ENCODE measurements at regions not wholly inside any gene's neighbourhood (a gene's known extent, or its start where the extent isn't known, plus 50 kb on each side); places are given as distances from the start of the nearest gene placed in this dataset.

GRCh38 chr6:170176898-170177771, 113.7 kb downstream of the DLL1 start:
- no peak for DNase-seq

GRCh38 chr6:170176136-170176897, 114.6 kb downstream of the DLL1 start:
- no peak for DNase-seq

DNA sequence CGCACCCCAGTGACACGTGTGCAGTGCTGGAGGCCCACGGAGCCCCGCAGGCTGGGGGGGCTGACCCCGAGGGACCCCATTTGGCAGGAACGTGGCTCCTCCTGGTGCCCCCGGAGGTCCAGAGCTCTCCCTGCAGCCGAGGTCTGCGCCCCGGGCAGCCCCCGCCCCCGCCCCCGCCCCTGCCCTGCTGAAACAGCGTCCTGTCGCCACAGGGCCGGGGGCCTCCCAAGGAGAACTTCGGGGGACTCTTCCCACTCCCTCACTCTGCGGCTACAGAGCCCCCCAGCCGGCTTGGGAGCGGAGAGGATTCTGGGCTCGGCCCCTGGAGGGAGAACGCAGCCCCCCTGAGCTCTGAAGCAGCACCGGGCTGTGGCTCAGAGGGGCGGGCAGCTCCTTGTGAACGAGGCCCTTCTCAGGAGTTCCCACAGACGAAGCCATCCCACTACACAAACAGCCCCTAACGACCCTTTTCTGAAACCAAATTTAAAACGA, 115.2 kb downstream of the DLL1 start:
- DNase-seq = no peak

GRCh38 chr6:170174771-170175643, 115.9 kb downstream of the DLL1 start:
- DNase-seq = no peak

- peak; percentile 36 for DNase-seq
These were observed 116.6 kb downstream of the DLL1 start for GRCh38 chr6:170174124-170174770.

- peak; percentile 9 for DNase-seq
These were observed 117.5 kb downstream of the DLL1 start for GRCh38 chr6:170173335-170173881.

DNA sequence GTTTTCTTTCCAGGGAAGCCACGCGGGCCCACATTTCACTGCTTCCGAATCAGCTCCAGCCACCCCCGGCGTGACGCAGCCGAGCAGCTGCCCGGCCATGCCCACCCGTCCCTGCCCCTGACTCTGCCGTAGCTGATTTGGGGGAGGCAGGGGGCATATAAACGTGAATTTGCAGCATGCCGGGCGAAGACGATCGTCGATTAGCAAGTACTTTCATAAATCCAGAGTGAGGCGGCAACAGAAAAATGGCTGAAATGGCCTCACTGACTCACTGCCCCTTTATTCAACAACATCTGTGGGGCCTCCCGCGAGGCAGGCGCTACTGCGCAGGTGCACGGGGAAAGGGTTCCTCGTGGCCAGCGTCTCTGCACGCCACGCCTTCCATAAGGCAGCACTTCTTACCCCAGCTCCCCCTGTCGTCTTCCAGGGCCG, 118.0 kb downstream of the DLL1 start:
- DNase-seq = no peak

DNA sequence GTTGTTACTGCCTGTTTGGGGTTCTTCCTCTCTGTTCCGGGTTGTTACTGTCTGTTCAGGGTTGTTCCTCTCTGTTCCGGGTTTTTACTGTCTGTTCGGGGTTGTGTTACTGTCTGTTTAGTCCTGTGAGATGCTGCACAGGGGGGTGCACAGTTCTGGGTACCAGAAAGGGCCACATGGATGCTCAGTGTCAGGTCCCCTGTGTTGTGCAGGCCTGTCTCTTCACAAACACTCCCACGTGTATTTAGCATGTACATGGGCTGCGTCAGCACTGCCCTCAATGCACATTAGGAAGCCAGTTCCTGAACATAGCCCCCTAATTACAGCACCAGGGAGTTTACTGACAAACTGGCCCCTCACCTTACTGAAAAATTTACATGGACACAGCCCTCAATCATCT, 118.5 kb downstream of the DLL1 start:
- DNase-seq = no peak

DNA sequence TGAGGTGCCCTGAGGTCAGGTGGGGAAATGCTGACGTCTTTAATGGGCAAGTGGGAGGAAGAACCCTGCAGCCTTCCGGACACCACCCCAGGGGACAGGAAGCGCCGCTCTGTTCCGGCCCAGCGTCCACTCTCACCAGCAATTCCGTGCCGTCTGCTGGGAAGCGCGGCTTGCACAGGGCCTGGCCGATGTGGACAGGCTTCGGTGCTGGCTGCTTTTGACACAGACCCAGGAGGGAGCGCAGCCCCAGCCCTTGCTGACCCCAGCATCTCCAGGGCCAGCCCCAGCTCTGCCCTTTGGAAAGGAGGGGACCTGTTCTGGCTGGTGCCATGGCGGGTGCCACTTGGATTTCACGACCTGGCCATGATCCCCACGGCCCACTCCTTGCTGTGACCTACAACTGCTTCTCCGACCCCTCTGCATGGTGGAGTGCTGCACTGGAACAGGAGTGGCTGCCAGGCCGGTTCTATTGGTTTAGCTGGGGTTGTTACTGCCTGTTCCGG, 123.2 kb downstream of the DLL1 start:
- peak; percentile 12 for DNase-seq

DNA sequence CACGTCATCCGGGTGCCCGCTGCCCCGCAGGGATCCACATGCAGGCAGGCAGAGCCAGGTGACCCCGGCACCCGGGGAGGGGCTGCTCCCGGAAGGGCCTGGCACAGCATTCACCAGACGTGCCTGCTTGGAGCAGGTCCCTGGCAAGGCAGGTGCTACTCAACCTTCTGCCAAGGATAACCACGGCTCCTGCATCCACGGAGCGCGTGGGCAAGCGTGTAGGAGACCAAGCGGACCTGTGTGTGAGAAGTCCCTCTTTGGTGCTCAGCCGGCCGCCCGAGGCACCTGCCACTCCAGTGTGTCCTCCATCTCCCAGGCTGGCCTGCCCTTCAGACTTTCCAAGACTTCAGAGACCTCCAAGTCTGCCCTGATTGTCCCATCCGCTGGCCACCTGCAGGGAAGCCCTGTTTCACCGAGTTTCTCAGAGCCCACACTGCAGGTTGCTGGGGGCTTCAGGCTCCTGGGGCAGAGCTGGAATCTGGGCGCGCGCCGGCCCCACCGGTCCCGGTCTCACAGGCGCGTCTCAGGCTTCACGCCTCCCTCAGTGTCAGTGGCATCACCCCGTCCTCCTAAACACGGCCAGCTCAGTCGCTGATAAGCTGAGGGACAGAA, 124.3 kb downstream of the DLL1 start:
- peak; percentile 18 for DNase-seq

DNA sequence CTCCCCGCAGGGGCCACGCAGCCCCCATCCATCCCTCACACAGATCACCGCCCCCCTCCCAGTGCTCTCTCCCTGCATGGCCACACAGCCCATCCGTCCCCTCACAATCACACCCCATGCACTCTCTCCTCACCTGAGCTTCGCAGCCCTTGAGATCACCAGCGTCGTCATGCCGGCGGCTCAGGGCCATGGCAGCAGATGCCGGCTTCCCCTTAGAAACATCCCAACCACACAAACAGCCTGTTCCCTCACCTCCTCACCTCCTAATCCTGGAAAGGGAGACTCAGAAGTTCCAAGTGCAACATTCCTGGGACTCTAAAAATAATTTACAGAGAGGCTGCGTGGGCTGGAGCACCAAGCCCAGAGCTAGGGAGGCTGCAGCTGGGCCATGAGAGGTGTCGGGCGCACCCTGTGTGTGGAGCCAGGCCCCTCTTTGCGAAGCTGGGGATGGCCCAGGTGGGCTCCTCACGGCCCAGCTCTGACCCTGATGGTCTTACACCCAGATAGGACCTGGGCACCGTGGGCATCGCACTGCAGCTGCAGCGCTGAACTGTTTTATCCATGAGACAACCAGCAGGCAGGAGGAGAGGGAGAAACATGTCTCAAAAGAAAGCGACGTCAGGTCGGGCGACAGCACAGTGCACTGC, 125.3 kb downstream of the DLL1 start:
- peak; percentile 29 for DNase-seq

GRCh38 chr6:170165085-170165470, 125.8 kb downstream of the DLL1 start:
- peak; percentile 28 for DNase-seq

GRCh38 chr6:170164271-170164900, 126.5 kb downstream of the DLL1 start:
- peak; percentile 6 for DNase-seq

GRCh38 chr6:170163405-170164170, 127.3 kb downstream of the DLL1 start:
- DNase-seq = peak; percentile 23

- no peak for DNase-seq
These were observed 128.0 kb downstream of the DLL1 start for GRCh38 chr6:170162775-170163404.

GRCh38 chr6:170162011-170162774, 128.7 kb downstream of the DLL1 start:
- DNase-seq = peak; percentile 27

- DNase-seq = no peak
These were observed 130.0 kb downstream of the DLL1 start for GRCh38 chr6:170160628-170161611.

Measured in left hindlimb (tissue), 1 donor.